ENCODE measurements at regions not wholly inside any gene's neighbourhood (a gene's known extent, or its start where the extent isn't known, plus 50 kb on each side); places are given as distances from the start of the nearest gene placed in this dataset.

- peaks cover 10% of the 10 kb centered on the region for H3K9me3 Mint-ChIP-seq (ENCODE audit: unreplicated experiment)
- POLR2A ChIA-PET: no interaction called here
- no TSS peak for BruUV-seq (replicated peaks)
- no peak for TF ChIP-seq CTCF (IDR thresholded peaks at IDR 0.05; ENCODE audit: unreplicated experiment)
- CTCF ChIA-PET: interaction anchor here (0.5 kb wide), 1 partner anchor 116 kb away, joined by 3 read pairs; no protein-coding TSS in a partner anchor
- peaks cover 22% of the 10 kb centered on the region for H3K27me3 Mint-ChIP-seq (ENCODE audit: insufficient read depth, unreplicated experiment)
- intact Hi-C loops (cut with micrococcal nuclease): no loop called here
- H3K27ac Mint-ChIP-seq (ENCODE audit: low read depth, unreplicated experiment): no peak overlapping the region
- no peaks in the 10 kb centered on the region for H3K36me3 Mint-ChIP-seq (ENCODE audit: insufficient read depth, unreplicated experiment)
- no peak for DNase-seq (ENCODE audit: unreplicated experiment)
- no peak overlapping the region for H3K4me3 Mint-ChIP-seq (ENCODE audit: unreplicated experiment)
- H3K4me1 Mint-ChIP-seq (ENCODE audit: insufficient read depth, unreplicated experiment): no peaks in the 10 kb centered on the region
Measured at GRCh38 chr4:82149750-82150149, 224.0 kb downstream of the HNRNPD start.

- intact Hi-C loops (cut with micrococcal nuclease): no loop called here
- ChIA-PET CTCF (no interaction called here), POLR2A (no interaction called here)
- Mint-ChIP-seq H3K27me3 (ENCODE audit: insufficient read depth, unreplicated experiment) (no peaks in the 10 kb centered on the region), H3K9me3 (ENCODE audit: unreplicated experiment) (no peaks in the 10 kb centered on the region), H3K36me3 (ENCODE audit: insufficient read depth, unreplicated experiment) (no peaks in the 10 kb centered on the region), H3K4me1 (ENCODE audit: insufficient read depth, unreplicated experiment) (no peaks in the 10 kb centered on the region), H3K27ac (ENCODE audit: low read depth, unreplicated experiment) (no peak overlapping the region), H3K4me3 (ENCODE audit: unreplicated experiment) (no peak overlapping the region)
- TF ChIP-seq CTCF (IDR thresholded peaks at IDR 0.05; ENCODE audit: unreplicated experiment): no peak
- BruUV-seq (replicated peaks): no TSS peak
- DNase-seq (ENCODE audit: unreplicated experiment): no peak
Measured at GRCh38 chr4:82145850-82146249, 227.9 kb downstream of the HNRNPD start.

- Mint-ChIP-seq H3K4me3 (ENCODE audit: unreplicated experiment) (no peak overlapping the region), H3K4me1 (ENCODE audit: insufficient read depth, unreplicated experiment) (no peaks in the 10 kb centered on the region)
- POLR2A ChIA-PET: no interaction called here
Measured at GRCh38 chr4:82140422-82140821, 233.4 kb downstream of the HNRNPD start.

GRCh38 chr4:82139287-82139686 lies 234.5 kb downstream of the HNRNPD start:
- H3K27me3 Mint-ChIP-seq (ENCODE audit: insufficient read depth, unreplicated experiment): no peaks in the 10 kb centered on the region
- intact Hi-C loops (cut with micrococcal nuclease): no loop called here
- H3K4me3 Mint-ChIP-seq (ENCODE audit: unreplicated experiment): no peak overlapping the region
- H3K9me3 Mint-ChIP-seq (ENCODE audit: unreplicated experiment): no peaks in the 10 kb centered on the region
- no peak overlapping the region for H3K27ac Mint-ChIP-seq (ENCODE audit: low read depth, unreplicated experiment)
- TF ChIP-seq CTCF (IDR thresholded peaks at IDR 0.05; ENCODE audit: unreplicated experiment): no peak
- DNase-seq (ENCODE audit: unreplicated experiment): no peak
- no peaks in the 10 kb centered on the region for H3K4me1 Mint-ChIP-seq (ENCODE audit: insufficient read depth, unreplicated experiment)
- ChIA-PET POLR2A (no interaction called here), CTCF (no interaction called here)
- H3K36me3 Mint-ChIP-seq (ENCODE audit: insufficient read depth, unreplicated experiment): no peaks in the 10 kb centered on the region
- BruUV-seq (replicated peaks): no TSS peak

More at GRCh38 chr4:82140422-82140821, 233.4 kb downstream of the HNRNPD start:
- Mint-ChIP-seq H3K36me3 (ENCODE audit: insufficient read depth, unreplicated experiment) (no peaks in the 10 kb centered on the region), H3K27ac (ENCODE audit: low read depth, unreplicated experiment) (no peak overlapping the region), H3K9me3 (ENCODE audit: unreplicated experiment) (no peaks in the 10 kb centered on the region), H3K27me3 (ENCODE audit: insufficient read depth, unreplicated experiment) (no peaks in the 10 kb centered on the region)
- CTCF ChIA-PET: no interaction called here
- intact Hi-C loops (cut with micrococcal nuclease): no loop called here
- DNase-seq (ENCODE audit: unreplicated experiment): no peak
- TF ChIP-seq CTCF (IDR thresholded peaks at IDR 0.05; ENCODE audit: unreplicated experiment): no peak
- BruUV-seq (replicated peaks): no TSS peak
